CD4-positive, alpha-beta T cell treated with Interferon alpha-2 for 1 hour (primary cell): ENCODE measurements at regions not wholly inside any gene's neighbourhood (a gene's known extent, or its start where the extent isn't known, plus 50 kb on each side); places are given as distances from the start of the nearest gene placed in this dataset.

Experiments
- DNase-seq, 2 donors: peaks; one replicate each; pipeline ENCODE4 v3.0.0-alpha.2; 2020 to 2022

- no peak for DNase-seq
These were observed 87.6 kb downstream of the ADRB2 start for GRCh38 chr5:148913985-148914431.

- no peak for DNase-seq
These were observed 88.9 kb downstream of the ADRB2 start for GRCh38 chr5:148915224-148915817.

DNA sequence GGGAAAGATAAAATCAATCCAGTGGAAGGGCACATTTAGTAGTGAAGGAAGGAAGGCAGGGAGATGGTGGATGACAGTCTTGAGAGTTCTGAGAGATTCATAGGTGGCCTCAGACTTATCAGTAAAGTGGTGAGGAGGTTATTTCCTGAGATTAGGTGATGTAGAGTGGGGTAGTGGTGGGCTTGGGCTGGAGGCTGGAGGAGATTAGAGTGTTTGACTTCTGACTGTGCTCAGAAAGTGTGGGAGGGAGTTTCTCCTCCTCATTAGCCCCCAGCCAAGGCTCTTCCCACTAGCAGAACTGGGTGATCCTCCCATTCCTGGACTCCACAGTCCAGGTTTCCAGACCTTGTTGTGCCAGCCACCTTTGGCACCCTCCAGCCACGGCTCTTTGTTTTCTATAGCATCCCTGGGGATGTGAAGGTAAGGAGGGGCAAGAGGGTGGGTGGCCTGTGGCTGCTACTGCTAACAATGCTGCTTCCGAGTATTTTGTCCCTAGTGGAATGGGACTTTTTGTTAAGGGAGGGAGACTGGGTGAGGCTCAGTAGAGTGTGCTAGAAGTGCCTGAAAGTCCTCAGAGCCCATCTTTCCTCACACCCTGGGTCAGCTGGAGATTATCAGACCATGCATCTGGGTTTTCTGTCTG lies 94.4 kb downstream of the ADRB2 start:
- no peak for DNase-seq

DNA sequence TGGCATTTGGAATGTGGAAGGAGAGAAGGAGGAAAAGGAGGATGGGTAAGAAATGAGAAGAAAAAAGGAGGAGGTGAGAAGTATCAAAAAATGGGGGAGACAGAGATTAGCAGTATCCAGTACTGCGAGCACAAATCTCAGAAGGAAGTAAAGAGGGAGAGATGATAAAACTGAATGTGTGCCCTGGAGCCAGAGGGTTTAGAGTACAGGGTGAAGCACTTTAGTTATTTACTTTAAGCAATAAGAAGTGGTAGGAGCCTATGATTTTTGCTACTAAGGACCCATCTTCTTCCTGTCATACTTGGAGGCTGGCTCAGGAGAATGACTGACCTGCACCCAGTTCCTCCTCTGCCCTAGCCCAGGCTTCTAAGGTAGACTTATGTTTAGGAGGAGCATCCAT lies 94.9 kb downstream of the ADRB2 start:
- no peak for DNase-seq

DNA sequence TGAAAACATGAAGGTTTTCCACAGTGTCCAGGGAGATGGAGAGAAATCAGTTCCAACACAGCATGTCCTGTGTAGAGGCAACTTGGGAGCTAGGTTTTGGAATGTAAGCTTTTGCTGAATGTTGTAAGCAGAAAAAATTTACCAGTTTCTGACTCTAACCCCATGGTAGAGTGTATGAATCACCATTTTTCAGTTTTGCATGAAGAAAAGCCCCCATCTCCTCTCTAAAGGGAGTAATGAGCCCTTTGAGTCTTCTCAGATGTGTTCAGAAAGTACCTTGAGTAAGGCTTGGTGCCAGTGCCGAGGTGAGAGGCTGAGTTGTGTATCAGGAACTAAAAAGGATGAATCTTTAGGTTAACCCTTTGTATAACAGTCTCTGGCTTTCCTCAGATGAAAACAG lies 96.2 kb downstream of the ADRB2 start:
- DNase-seq: no peak

GRCh38 chr5:148923023-148923422 lies 96.6 kb downstream of the ADRB2 start:
- no peak for DNase-seq

GRCh38 chr5:148924817-148925216 lies 98.4 kb downstream of the ADRB2 start:
- no peak for DNase-seq

DNA sequence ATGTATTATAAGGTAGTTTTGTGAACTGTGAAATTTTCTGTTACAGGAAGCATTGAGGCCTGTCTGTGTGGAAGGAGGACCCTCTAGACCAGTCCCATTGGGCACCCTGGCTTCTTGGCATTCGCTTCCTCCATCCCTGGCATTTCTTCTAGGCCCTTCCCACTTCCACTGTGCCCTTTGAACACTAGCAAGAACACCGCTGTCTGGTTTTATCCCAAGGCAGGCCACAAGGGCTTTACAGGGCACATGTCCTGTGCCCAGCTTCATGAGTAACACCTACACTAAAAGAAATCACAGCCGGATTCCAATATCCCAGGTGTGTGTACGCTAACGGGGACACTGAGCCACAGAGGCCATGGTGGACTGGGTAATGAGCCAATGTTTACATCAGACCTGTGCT lies 99.8 kb downstream of the ADRB2 start:
- no peak for DNase-seq

GRCh38 chr5:148927307-148927946 lies 101.0 kb downstream of the ADRB2 start:
- no peak for DNase-seq

GRCh38 chr5:148928141-148928540 lies 101.7 kb downstream of the ADRB2 start:
- DNase-seq: no peak

DNA sequence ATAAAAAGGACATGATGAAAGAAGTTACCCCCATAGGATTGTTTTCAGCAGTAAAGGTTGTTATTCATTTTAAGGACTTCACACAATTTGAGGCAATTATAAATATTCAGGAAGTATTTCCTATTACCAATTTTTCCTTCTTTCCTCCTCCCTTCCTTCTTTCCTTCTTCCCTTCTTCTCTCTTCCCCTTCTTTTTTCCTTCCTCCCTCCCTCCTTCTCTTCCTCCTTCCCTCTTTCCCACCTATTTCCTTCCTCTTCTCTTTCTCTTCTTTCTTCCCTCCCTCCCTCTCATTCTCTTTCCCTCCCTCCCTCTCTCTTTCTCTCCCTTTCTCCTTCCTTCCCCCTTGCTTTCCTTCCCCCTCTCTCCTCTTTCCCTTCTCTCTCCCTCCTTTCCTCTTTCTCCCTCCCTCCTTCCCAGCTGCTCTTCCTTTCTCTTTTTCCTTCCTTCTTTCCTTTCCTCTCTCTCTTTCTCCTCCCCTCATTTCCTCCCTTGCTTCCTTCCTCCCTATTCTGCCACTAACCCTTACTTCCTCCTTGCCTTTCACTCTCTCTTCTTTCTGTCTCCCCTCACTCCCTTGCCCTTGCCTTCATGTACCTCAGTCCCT lies 105.1 kb downstream of the ADRB2 start:
- DNase-seq: no peak

DNA sequence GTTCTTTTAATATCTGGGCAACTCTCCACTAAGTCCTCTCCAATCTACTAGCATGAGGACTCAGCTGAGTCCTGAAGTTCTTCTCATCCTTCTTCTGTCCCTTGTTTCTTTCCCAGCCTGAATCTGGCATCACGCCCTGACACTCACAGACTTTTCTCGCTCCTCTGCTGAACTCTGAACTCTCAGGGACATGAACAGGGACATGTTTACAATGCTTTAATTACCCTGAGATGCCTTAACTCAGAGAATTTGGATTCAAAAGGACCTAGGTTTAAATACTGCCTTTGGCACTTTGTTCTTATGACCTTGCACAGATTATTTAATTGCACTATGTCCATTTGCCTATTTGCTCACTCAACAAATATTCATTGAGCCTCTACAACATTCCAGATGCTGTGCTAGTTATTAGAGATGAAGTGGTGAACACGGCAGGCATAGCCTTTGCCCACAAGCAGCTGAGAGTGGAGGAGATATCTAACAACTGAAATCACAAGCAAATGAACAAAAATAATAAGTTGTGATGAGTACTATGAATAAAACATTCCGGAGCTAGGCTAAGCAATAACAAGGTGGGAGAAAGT lies 106.0 kb downstream of the ADRB2 start:
- DNase-seq: no peak

- DNase-seq: no peak
These were observed 107.6 kb downstream of the ADRB2 start for GRCh38 chr5:148933903-148934432.

DNA sequence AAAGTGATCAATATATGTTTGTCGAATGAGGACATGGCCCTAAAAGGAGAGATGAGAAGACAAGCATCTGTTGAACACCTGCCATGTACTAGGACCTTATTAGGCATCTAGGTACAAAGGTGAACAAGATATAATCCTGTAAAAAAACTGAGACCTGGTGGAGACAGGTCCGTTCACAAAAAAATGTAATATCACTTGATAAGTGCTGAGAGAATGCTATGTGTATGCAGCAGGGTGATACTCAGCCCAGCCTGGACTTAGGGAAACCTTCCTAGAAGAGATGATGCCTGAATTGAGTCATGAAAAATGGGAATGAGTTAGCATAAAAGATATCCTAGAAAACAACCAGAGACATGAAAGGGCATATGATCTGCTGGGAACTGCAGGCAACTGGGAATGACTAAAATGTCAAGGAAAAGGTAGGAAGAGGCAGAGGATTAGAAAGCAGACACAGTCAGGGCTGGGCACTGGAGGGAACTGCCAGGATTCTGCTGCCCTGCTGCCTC lies 108.5 kb downstream of the ADRB2 start:
- DNase-seq: no peak

- DNase-seq: no peak
These were observed 110.8 kb downstream of the ADRB2 start for GRCh38 chr5:148937239-148937638.

DNA sequence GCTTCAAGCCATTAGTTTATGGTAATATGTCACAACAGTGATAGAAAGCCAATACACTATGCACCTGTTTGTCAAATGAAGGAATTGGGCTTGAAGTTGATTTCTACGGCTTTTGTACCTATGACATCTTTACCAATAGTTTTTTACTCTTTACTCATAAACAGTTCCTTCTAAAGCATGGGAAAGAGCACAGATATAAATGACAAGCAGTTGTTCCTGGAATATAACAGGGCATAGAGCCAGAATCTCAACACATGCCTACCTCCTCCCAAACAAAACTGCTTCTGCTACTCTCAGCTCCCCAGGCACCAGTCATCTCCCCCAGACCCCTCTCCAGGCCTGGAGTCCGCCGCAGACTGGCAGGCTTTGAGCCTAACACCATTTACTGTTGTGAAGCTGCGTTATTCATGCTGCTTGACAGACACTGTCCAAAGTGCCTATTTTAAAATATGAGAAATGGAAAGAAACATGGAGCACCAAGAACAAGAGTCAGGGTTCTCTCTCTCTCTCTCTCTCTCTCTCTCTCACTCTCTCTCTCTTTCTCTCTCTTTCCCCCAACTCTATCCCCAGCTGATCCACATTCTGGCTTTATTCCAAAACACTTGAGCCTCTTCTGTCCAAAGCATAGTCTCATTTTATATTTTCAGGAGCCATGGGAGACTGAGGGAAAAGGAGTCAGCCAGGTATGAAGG lies 111.6 kb downstream of the ADRB2 start:
- DNase-seq: no peak

DNA sequence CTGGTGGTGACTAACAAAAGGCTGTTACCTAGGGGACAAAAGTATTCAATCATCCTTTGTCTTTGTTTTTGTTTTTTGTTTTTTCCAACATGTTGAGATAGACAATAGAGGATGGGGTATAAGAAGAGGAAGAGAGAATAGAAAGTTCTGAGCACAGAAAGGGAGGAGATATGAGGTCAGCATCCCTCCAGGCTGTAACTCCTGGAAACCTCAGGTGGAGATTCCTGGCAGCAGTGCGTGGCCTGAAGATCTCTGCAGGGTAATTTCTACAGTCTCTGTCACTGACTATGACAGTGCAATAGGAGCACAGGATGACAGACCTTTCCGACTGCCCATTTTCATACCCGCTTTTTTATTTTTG lies 112.1 kb downstream of the ADRB2 start:
- DNase-seq: no peak

- no peak for DNase-seq
These were observed 113.3 kb downstream of the ADRB2 start for GRCh38 chr5:148939676-148940075.

GRCh38 chr5:148941810-148942209 lies 115.4 kb downstream of the ADRB2 start:
- DNase-seq: no peak

DNA sequence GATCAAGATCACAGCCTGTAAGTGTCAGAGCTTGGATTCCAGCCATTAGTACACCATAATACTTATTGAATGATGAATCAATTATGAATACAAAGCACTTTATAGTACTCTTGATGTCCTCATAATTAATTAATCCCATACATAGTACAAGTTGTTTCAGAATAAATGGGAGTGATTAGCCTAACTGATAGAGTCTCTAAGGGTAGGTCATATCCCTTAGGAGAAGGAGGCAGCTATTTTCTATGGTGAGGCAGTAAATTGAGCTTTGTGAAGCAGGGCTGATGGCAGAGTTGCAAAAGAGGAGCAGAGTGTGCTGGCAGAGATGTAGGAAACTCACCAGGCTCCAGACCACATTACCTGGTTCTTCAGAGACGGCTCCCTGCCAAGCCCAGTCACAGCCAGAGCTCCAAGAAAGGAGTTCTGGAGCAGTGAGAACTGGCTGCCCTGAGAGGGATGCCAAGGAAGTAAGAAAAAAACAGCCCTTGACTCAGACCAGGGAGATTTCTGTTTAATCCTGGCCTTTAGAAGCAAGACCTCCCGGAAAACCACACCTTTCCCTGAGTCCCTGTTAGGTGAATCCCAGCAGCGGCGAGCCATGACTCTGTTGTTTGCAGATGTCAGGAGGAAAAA lies 112.9 kb downstream of the SH3TC2 start:
- no peak for DNase-seq

GRCh38 chr5:148950471-148950863 lies 112.4 kb downstream of the SH3TC2 start:
- no peak for DNase-seq

- DNase-seq: no peak
These were observed 112.0 kb downstream of the SH3TC2 start for GRCh38 chr5:148950892-148951291.
